Body of pancreas (tissue), 4 donors: ENCODE measurements at regions not wholly inside any gene's neighbourhood (a gene's known extent, or its start where the extent isn't known, plus 50 kb on each side); places are given as distances from the start of the nearest gene placed in this dataset.

Source experiments
- POLR2A ChIP-seq, 3 donors: fragments of 450-650 bp; IDR thresholded peaks; one replicate each; pipeline ENCODE4 v1.6.1; 2016; ENCODE audit warnings: antibody characterized with exemption in 3 of 3, mild to moderate bottlenecking in 2 of 3
- TF ChIP-seq, protein P1 (sequence below), 7 experiments: fragments of 450-650 bp in 4 of 7; fragments of 200-600 bp in 3 of 7; sonication (generic) in 3 of 7; IDR thresholded peaks; one replicate each; pipeline ENCODE4 v1.5.1; 2016 to 2019; ENCODE audit warnings: antibody characterized with exemption in 7 of 7

DNA sequence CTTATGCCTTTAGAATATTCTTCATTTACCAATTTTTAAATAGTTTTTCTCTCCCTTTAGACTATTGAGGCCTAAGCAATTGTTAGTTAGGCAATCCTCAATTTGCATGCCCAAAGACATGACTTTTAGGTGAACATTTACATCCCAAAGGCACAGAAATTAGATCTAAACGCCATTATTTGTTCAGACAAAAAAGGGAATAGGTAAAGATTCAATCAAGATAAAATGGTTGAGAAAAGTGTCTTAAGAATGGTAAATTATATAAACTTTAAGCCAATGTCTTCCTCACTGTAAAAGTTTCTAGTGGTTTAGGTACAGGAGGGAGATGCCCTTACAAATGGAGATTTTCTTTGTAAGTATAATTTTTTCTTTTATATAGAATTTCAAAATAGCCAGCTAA is 50.2 kb upstream of the MME start:
- TF ChIP-seq, protein P1, sequence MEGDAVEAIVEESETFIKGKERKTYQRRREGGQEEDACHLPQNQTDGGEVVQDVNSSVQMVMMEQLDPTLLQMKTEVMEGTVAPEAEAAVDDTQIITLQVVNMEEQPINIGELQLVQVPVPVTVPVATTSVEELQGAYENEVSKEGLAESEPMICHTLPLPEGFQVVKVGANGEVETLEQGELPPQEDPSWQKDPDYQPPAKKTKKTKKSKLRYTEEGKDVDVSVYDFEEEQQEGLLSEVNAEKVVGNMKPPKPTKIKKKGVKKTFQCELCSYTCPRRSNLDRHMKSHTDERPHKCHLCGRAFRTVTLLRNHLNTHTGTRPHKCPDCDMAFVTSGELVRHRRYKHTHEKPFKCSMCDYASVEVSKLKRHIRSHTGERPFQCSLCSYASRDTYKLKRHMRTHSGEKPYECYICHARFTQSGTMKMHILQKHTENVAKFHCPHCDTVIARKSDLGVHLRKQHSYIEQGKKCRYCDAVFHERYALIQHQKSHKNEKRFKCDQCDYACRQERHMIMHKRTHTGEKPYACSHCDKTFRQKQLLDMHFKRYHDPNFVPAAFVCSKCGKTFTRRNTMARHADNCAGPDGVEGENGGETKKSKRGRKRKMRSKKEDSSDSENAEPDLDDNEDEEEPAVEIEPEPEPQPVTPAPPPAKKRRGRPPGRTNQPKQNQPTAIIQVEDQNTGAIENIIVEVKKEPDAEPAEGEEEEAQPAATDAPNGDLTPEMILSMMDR (IDR thresholded peaks at IDR 0.05), result no peak
- no peak for TF ChIP-seq POLR2A (IDR thresholded peaks at IDR 0.05)
